HCT116 (cell line): ENCODE measurements at regions not wholly inside any gene's neighbourhood (a gene's known extent, or its start where the extent isn't known, plus 50 kb on each side); places are given as distances from the start of the nearest gene placed in this dataset.

Experiments used
- ATAC-seq: fragments of 200-7000 bp; cut with Tn5 transposase; 2 replicates; pipeline ENCODE4 v1.9.1; 2020; ENCODE audit warnings: mild to moderate bottlenecking, moderate library complexity
- BruUV-seq: library from RNA; stranded (reverse); fragments of 400-500 nt; replicated peaks from 2 replicates; lab custom pipeline; 2021; lab: Mats Ljungman, UMichigan
- CTCF ChIA-PET: fragments of 300-600 bp; sonication (Branson Sonifier 250); formaldehyde crosslinking; loops from one replicate; lab custom pipeline; 2021; ENCODE audit warnings: antibody characterized with exemption; lab: Charles Lee
- POLR2A ChIA-PET: fragments of 300-600, 350-600 bp; sonication (Branson Sonifier 250); formaldehyde crosslinking; loops from one replicate; lab custom pipeline; 2021; ENCODE audit warnings: antibody characterized with exemption; lab: Charles Lee
- RAD21 ChIA-PET, 2 experiments: fragments of 300-600 bp; sonication (Branson Sonifier 250); formaldehyde crosslinking; loops; one replicate each; lab custom pipeline; 2023; ENCODE audit warnings: low total read pairs in 2 of 2; ENCODE audit not compliant: uncharacterized antibody in 2 of 2, unreplicated experiment in 2 of 2, low non-redundant PET in 1 of 2; lab: Charles Lee
- DNase-seq: peaks from one replicate; pipeline ENCODE4 v3.0.0-alpha.2; 2010; ENCODE audit warnings: low read depth, low spot score
- H2AFZ ChIP-seq: fragments of 200-600 bp; shearing (Covaris generic), sonication (generic); 2 replicates; pipeline ENCODE4 v1.6.1; 2017; ENCODE audit warnings: low read depth, mixed run types, mixed read lengths, antibody characterized with exemption, low read length; ENCODE audit not compliant: poor library complexity, severe bottlenecking
- H3K27ac ChIP-seq: 2 replicates; pipeline ENCODE4 v1.5.1; 2012; ENCODE audit warnings: low read depth, low read length
- H3K27me3 ChIP-seq: fragments of 200-600 bp; sonication (generic); 2 replicates; pipeline ENCODE4 v1.6.1; 2016; ENCODE audit warnings: mixed run types, low read length, mixed read lengths; ENCODE audit not compliant: insufficient read depth
- H3K36me3 ChIP-seq, 2 experiments: fragments of 200-500 bp in 1 of 2; fragments of 200-600 bp in 1 of 2; sonication (Bioruptor generic) in 1 of 2; sonication (generic) in 1 of 2; 2 replicates each; pipeline versions ENCODE4 v1.5.1 to v1.6.1; 2014 to 2016; ENCODE audit warnings: low read length in 2 of 2, inconsistent platforms in 1 of 2, mixed read lengths in 1 of 2, mixed run types in 1 of 2; ENCODE audit not compliant: insufficient read depth in 2 of 2, control insufficient read depth in 1 of 2
- H3K4me1 ChIP-seq, 2 experiments: fragments of 200-600 bp in 1 of 2; sonication (generic) in 1 of 2; 2 replicates each; pipeline versions ENCODE4 v1.5.1 to v1.6.1; 2012 to 2017; ENCODE audit warnings: low read length in 2 of 2, inconsistent platforms in 1 of 2, mild to moderate bottlenecking in 1 of 2, mixed read lengths in 1 of 2, mixed run types in 1 of 2, moderate library complexity in 1 of 2; ENCODE audit not compliant: insufficient read depth in 2 of 2, control insufficient read depth in 1 of 2
- H3K4me2 ChIP-seq: fragments of 200-600 bp; sonication (generic); 2 replicates; pipeline ENCODE4 v1.6.1; 2017; ENCODE audit warnings: mixed run types, low read length, mixed read lengths
- H3K4me3 ChIP-seq, 2 experiments: fragments of 200-600 bp in 1 of 2; sonication (generic) in 1 of 2; replicated peaks in 1 of 2; 2 replicates each; pipeline ENCODE4 v1.5.1; 2011 to 2016; ENCODE audit warnings: low read length in 2 of 2, control low read depth in 1 of 2, low read depth in 1 of 2, mild to moderate bottlenecking in 1 of 2, mixed read lengths in 1 of 2, mixed run types in 1 of 2
- H3K79me2 ChIP-seq: fragments of 200-600 bp; sonication (generic); 2 replicates; pipeline ENCODE4 v1.6.1; 2017; ENCODE audit warnings: mild to moderate bottlenecking, mixed run types, low read length, moderate library complexity, mixed read lengths; ENCODE audit not compliant: insufficient read depth
- H3K9ac ChIP-seq: fragments of 200-600 bp; sonication (generic); 2 replicates; pipeline ENCODE4 v1.6.1; 2016; ENCODE audit warnings: low read length, mixed read lengths
- H3K9me2 ChIP-seq: fragments of 200-600 bp; sonication (generic), shearing (Covaris generic); 2 replicates; pipeline ENCODE4 v1.6.1; 2017; ENCODE audit warnings: mixed run types, mild to moderate bottlenecking, moderate library complexity; ENCODE audit not compliant: insufficient read depth
- H3K9me3 ChIP-seq, 2 experiments: fragments of 200-500 bp in 1 of 2; fragments of 200-600 bp in 1 of 2; sonication (Bioruptor generic) in 1 of 2; sonication (generic) in 1 of 2; 2 replicates each; pipeline ENCODE4 v1.6.1; 2014 to 2017; ENCODE audit warnings: low read length in 2 of 2, mixed read lengths in 2 of 2, inconsistent platforms in 1 of 2, low read depth in 1 of 2, mild to moderate bottlenecking in 1 of 2, mixed run types in 1 of 2, moderate library complexity in 1 of 2; ENCODE audit not compliant: control insufficient read depth in 1 of 2, insufficient read depth in 1 of 2
- H4K20me1 ChIP-seq: fragments of 200-600 bp; sonication (generic), shearing (Covaris generic); 2 replicates; pipeline ENCODE4 v1.6.1; 2017; ENCODE audit warnings: mixed run types, mild to moderate bottlenecking, moderate library complexity; ENCODE audit not compliant: insufficient read depth
- ATF3 ChIP-seq: IDR thresholded peaks from 2 replicates; pipeline ENCODE4 v1.6.1; 2012
- CBX3 ChIP-seq: IDR thresholded peaks from 2 replicates; pipeline ENCODE4 v1.6.1; 2012; ENCODE audit warnings: low read depth
- CTCF ChIP-seq, 3 experiments: fragments of 200-600 bp in 1 of 3; sonication (generic) in 1 of 3; IDR thresholded peaks in 2 of 3; conservative IDR thresholded peaks in 1 of 3; 2 replicates each; pipeline ENCODE4 v1.5.1; 2012 to 2017; ENCODE audit warnings: low read depth in 2 of 3, low read length in 2 of 3, antibody characterized with exemption in 1 of 3, borderline replicate concordance in 1 of 3, control low read depth in 1 of 3, mild to moderate bottlenecking in 1 of 3, mixed read lengths in 1 of 3, mixed run types in 1 of 3, moderate library complexity in 1 of 3; ENCODE audit not compliant: insufficient read depth in 1 of 3
- EGR1 ChIP-seq: IDR thresholded peaks from 2 replicates; pipeline ENCODE4 v1.6.1; 2012; ENCODE audit warnings: low read depth
- FOSL1 ChIP-seq: IDR thresholded peaks from 2 replicates; pipeline ENCODE4 v1.6.1; 2012; ENCODE audit warnings: low read depth
- JUND ChIP-seq: IDR thresholded peaks from 2 replicates; pipeline ENCODE4 v1.6.1; 2012
- REST ChIP-seq: IDR thresholded peaks from 2 replicates; pipeline ENCODE4 v1.6.1; 2012; ENCODE audit warnings: low read depth
- SIN3A ChIP-seq: IDR thresholded peaks from 2 replicates; pipeline ENCODE4 v1.6.1; 2012; ENCODE audit warnings: low read depth
- ZFX ChIP-seq: fragments of 450-650 bp; IDR thresholded peaks from 2 replicates; pipeline ENCODE4 v1.6.1; 2017
- intact Hi-C: fragments of 100-400 bp; cut with micrococcal nuclease; formaldehyde crosslinking; loops from 2 replicates; pipeline ENCODE4 v1.10.0; 2022

GRCh38 chr18:3358310-3358709 is 91.7 kb upstream of the TGIF1 start:
- H2AFZ ChIP-seq = no peak overlapping the region
- ATAC-seq = no peak
- no peaks in the 10 kb centered on the region for H3K79me2 ChIP-seq
- no peak overlapping the region for H3K4me3 ChIP-seq
- ChIA-PET CTCF (no interaction called here), RAD21 (no interaction called here), POLR2A (no interaction called here)
- H3K36me3 ChIP-seq = no peaks in the 10 kb centered on the region
- no peaks in the 10 kb centered on the region for H4K20me1 ChIP-seq
- H3K4me2 ChIP-seq = no peak overlapping the region
- no peak overlapping the region for H3K9ac ChIP-seq
- no peaks in the 10 kb centered on the region for H3K9me3 ChIP-seq
- no peaks in the 10 kb centered on the region for H3K27me3 ChIP-seq
- DNase-seq = no peak
- no peak for TF ChIP-seq EGR1
- TF ChIP-seq CBX3 = no peak
- no peak for TF ChIP-seq JUND
- no peak for TF ChIP-seq REST
- no peak for TF ChIP-seq FOSL1
- TF ChIP-seq CTCF (IDR thresholded peaks at IDR 0.05 in 2 of 3, conservative IDR thresholded peaks at IDR 0.05 in 1 of 3; ENCODE audit: borderline replicate concordance in 1 of 3, insufficient read depth in 1 of 3, low read depth in 2 of 3, low read length in 2 of 3) = no peak
- no peak for TF ChIP-seq SIN3A
- no peak for TF ChIP-seq ZFX
- no peak for TF ChIP-seq ATF3
- intact Hi-C loops = no loop called here
- H3K4me1 ChIP-seq = no peaks in the 10 kb centered on the region
- H3K9me2 ChIP-seq = no peaks in the 10 kb centered on the region
- no TSS peak for BruUV-seq
- no peak overlapping the region for H3K27ac ChIP-seq
